ENCODE measurements at regions not wholly inside any gene's neighbourhood (a gene's known extent, or its start where the extent isn't known, plus 50 kb on each side); places are given as distances from the start of the nearest gene placed in this dataset.

DNA sequence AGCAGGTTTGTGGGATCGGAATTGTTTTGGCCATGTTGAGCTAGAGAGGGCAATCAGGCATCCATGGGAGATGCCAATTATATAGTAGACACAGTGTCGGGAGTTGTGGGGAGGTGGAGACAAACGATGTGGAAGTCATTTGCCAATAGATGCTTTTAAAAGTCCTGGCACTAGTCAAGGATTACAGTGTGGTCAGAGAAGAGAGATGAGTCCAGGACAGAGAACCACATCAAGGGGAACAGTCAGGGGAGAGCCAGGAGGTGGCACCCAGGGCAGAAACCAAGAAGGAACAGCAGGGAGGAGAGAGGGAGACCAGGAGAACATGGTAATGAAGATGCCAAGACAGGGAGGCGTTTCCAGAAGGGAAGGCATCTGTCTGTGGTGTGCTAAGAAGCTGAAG lies 81.2 kb downstream of the ARL4C start:
- Histone ChIP-seq H3K27me3 (no peaks in the 10 kb centered on the region), H4K20me1 (no peaks in the 10 kb centered on the region), H3K4me1 (peaks cover 19 to 34% (median 25%) of the 10 kb centered on the region in 10 experiments), H3K4me2 (peak overlapping the region in 8 of 11 experiments; percentile 37 to 65 (median 54); a peak in 10 of 22 replicates), H3K4me3 (no peak overlapping the region), H3K9ac (no peak overlapping the region), H3K36me3 (no peaks in the 10 kb centered on the region), H3K27ac (peak overlapping the region in 2 of 11 experiments; percentile 2 to 67; a peak in 1 of 22 replicates), H3K9me3 (replicated peaks in 1 of 11) (peaks cover 10 to 37% (median 23%) of the 10 kb centered on the region in 11 experiments)
- TF ChIP-seq Cebpa-rat (IDR thresholded peaks at IDR 0.05) = no peak

DNA sequence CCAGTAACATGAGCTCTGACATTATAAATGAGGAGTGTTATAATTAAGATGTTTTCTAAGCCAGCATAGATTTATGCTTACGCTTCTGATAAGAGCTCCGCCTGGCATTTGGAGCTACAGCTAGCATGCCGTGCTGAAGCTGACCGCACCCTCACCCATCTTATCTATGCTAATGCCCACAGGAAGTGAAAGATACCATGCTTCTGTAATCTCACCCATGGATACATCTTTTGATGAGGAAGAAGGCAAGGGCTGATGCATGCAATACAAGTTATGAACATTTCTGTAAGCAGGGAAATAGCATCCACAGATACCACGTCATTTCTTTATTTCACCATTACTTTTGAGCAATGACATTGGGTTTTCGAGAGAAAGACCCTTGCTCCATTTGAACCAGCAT lies 82.3 kb downstream of the ARL4C start:
- no peaks in the 10 kb centered on the region for H4K20me1 ChIP-seq
- peak overlapping the region; percentile 32 to 65 (median 53) for H3K4me2 ChIP-seq
- TF ChIP-seq Cebpa-rat (IDR thresholded peaks at IDR 0.05) = peak in 1 of 11 experiments; percentile 60; a peak in 1 of 22 replicates
- H3K27me3 ChIP-seq = no peaks in the 10 kb centered on the region
- peak overlapping the region in 3 of 11 experiments; percentile 39 to 67 (median 39); a peak in 6 of 22 replicates for H3K27ac ChIP-seq
- no peak overlapping the region for H3K4me3 ChIP-seq
- H3K9me3 ChIP-seq (replicated peaks in 1 of 11) = peaks cover 10 to 46% (median 23%) of the 10 kb centered on the region in 11 experiments
- no peaks in the 10 kb centered on the region for H3K36me3 ChIP-seq
- peaks cover 13 to 25% (median 17%) of the 10 kb centered on the region in 10 experiments for H3K4me1 ChIP-seq
- H3K9ac ChIP-seq = no peak overlapping the region

GRCh38 chr2:234412726-234413125 lies 84.2 kb downstream of the ARL4C start:
- no peaks in the 10 kb centered on the region for H4K20me1 ChIP-seq
- no peak overlapping the region for H3K9ac ChIP-seq
- TF ChIP-seq Cebpa-rat (IDR thresholded peaks at IDR 0.05) = no peak
- H3K27ac ChIP-seq = no peak overlapping the region
- peaks cover 13 to 25% (median 17%) of the 10 kb centered on the region in 10 experiments for H3K4me1 ChIP-seq
- no peaks in the 10 kb centered on the region for H3K27me3 ChIP-seq
- H3K9me3 ChIP-seq (replicated peaks in 1 of 11) = peaks cover 0 to 32% (median 8%) of the 10 kb centered on the region in 11 experiments; a peak in 17 of 22 replicates
- H3K4me2 ChIP-seq = no peak overlapping the region
- H3K36me3 ChIP-seq = no peaks in the 10 kb centered on the region
- no peak overlapping the region for H3K4me3 ChIP-seq

- no peak; a peak in 1 of 22 replicates for TF ChIP-seq Cebpa-rat (IDR thresholded peaks at IDR 0.05)
- no peaks in the 10 kb centered on the region for H3K36me3 ChIP-seq
- no peak overlapping the region for H3K4me3 ChIP-seq
- no peak overlapping the region for H3K27ac ChIP-seq
- no peaks in the 10 kb centered on the region for H3K27me3 ChIP-seq
- H3K4me1 ChIP-seq = peaks cover 13 to 25% (median 17%) of the 10 kb centered on the region in 10 experiments
- H4K20me1 ChIP-seq = no peaks in the 10 kb centered on the region
- H3K9me3 ChIP-seq (replicated peaks in 1 of 11) = peaks cover 0 to 26% (median 0%) of the 10 kb centered on the region in 11 experiments; a peak in 9 of 22 replicates
- H3K4me2 ChIP-seq = no peak overlapping the region; a peak in 1 of 22 replicates
- H3K9ac ChIP-seq = no peak overlapping the region
Measured at GRCh38 chr2:234411793-234412192, 85.1 kb downstream of the ARL4C start.

DNA sequence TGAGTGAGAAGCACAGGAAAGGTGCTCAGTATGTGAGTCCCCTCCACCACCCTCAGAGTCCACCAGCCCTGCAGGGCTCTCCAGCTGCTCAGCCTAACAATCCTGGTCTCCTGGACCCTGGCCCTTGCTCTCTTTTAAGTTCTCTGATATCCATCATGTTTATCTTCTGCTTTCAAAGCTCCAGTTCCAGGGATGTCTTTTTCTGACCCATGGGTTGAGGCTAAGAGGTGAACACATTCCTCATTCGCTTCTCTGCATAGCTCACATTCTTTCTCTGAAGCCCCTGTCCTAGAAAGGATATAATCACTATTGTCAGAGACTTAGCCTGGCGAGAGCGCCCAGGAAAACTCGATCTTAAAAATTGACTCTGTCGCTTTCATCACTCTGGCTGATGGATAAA lies 86.4 kb downstream of the ARL4C start:
- TF ChIP-seq Cebpa-rat (IDR thresholded peaks at IDR 0.05) = no peak
- Histone ChIP-seq H3K27ac (no peak overlapping the region), H4K20me1 (no peaks in the 10 kb centered on the region), H3K27me3 (no peaks in the 10 kb centered on the region), H3K4me2 (no peak overlapping the region), H3K9me3 (replicated peaks in 1 of 11) (peaks cover 0 to 26% (median 0%) of the 10 kb centered on the region in 11 experiments; a peak in 8 of 22 replicates), H3K36me3 (no peaks in the 10 kb centered on the region), H3K9ac (no peak overlapping the region), H3K4me1 (peaks cover 13 to 27% (median 16%) of the 10 kb centered on the region in 10 experiments), H3K4me3 (no peak overlapping the region)

GRCh38 chr2:234409590-234409989 lies 87.3 kb downstream of the ARL4C start:
- no peak overlapping the region for H3K27ac ChIP-seq
- no peaks in the 10 kb centered on the region for H3K36me3 ChIP-seq
- TF ChIP-seq Cebpa-rat (IDR thresholded peaks at IDR 0.05) = peak in 6 of 11 experiments; percentile 29 to 91 (median 68); a peak in 10 of 22 replicates
- no peak overlapping the region for H3K4me3 ChIP-seq
- peaks cover 4 to 27% (median 7%) of the 10 kb centered on the region in 10 experiments; a peak in 19 of 20 replicates for H3K4me1 ChIP-seq
- H3K4me2 ChIP-seq = no peak overlapping the region
- peaks cover 0 to 26% (median 0%) of the 10 kb centered on the region in 11 experiments; a peak in 8 of 22 replicates for H3K9me3 ChIP-seq (replicated peaks in 1 of 11)
- H3K9ac ChIP-seq = no peak overlapping the region
- H3K27me3 ChIP-seq = no peaks in the 10 kb centered on the region
- no peaks in the 10 kb centered on the region for H4K20me1 ChIP-seq

DNA sequence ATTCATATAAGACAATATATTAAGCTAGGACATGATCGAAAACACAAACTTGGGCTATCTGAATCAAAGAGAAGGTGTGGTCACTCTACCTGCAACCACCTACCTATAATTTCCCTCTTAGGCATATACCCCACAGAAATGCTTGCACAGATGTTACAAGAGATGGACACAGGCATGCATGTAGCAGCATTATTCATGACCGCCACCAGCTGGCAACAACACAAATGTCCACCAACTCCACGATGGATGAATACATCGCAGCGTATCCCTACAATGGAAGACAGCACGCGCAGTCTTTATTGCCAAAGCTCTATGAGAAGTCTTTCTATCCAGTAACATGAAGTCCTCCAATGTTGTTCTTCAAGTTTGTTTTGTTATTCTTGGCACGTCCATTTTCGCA lies 90.8 kb downstream of the ARL4C start:
- Histone ChIP-seq H3K4me1 (peaks cover 0 to 38% (median 0%) of the 10 kb centered on the region in 10 experiments; a peak in 7 of 20 replicates), H3K9me3 (replicated peaks in 1 of 11) (peaks cover 0 to 12% (median 0%) of the 10 kb centered on the region in 11 experiments; a peak in 6 of 22 replicates), H3K9ac (no peak overlapping the region), H3K36me3 (no peaks in the 10 kb centered on the region), H4K20me1 (no peaks in the 10 kb centered on the region), H3K4me2 (peak overlapping the region in 3 of 11 experiments; percentile 62 to 91 (median 76); a peak in 5 of 22 replicates), H3K27me3 (no peaks in the 10 kb centered on the region), H3K27ac (no peak overlapping the region; a peak in 1 of 22 replicates), H3K4me3 (no peak overlapping the region)
- no peak for TF ChIP-seq Cebpa-rat (IDR thresholded peaks at IDR 0.05)

DNA sequence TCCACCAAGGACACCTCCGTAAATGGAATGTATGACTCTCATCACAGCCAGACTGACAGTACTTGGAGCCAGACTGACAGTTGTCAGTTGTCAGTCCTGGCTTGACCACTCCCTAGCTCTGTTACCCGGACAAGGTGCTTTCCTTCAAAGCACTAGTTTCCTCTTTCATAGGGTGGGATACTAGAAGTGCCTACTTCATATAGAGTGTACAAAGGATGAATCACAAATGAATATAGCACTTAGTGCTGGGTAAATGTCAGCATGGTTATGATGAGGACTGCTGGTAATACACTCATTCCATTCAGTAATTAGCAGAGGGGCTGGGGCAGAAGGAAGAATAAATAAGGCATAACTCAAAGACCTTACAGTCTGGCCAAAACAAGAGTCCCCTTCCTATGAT lies 91.4 kb downstream of the ARL4C start:
- Histone ChIP-seq H3K4me3 (no peak overlapping the region), H3K9ac (peak overlapping the region in 2 of 11 experiments; percentile 19 to 27; a peak in 1 of 22 replicates), H3K4me1 (peaks cover 0 to 38% (median 0%) of the 10 kb centered on the region in 10 experiments; a peak in 7 of 20 replicates), H3K27me3 (no peaks in the 10 kb centered on the region), H3K27ac (peak overlapping the region in 3 of 11 experiments; percentile 17 to 69 (median 52); a peak in 4 of 22 replicates), H3K4me2 (peak overlapping the region in 5 of 11 experiments; percentile 12 to 91 (median 62); a peak in 6 of 22 replicates), H4K20me1 (no peaks in the 10 kb centered on the region), H3K36me3 (peaks cover 0 to 2% (median 0%) of the 10 kb centered on the region in 11 experiments; a peak in 1 of 22 replicates), H3K9me3 (replicated peaks in 1 of 11) (peaks cover 4 to 14% (median 6%) of the 10 kb centered on the region in 11 experiments; a peak in 19 of 22 replicates)
- TF ChIP-seq Cebpa-rat (IDR thresholded peaks at IDR 0.05) = no peak

- H3K36me3 ChIP-seq = peaks cover 0 to 3% (median 0%) of the 10 kb centered on the region in 11 experiments; a peak in 1 of 22 replicates
- H3K9me3 ChIP-seq (replicated peaks in 1 of 11) = peaks cover 7 to 14% (median 11%) of the 10 kb centered on the region in 11 experiments; a peak in 20 of 22 replicates
- peak overlapping the region in 2 of 11 experiments; percentile 19 to 27; a peak in 1 of 22 replicates for H3K9ac ChIP-seq
- no peaks in the 10 kb centered on the region for H3K27me3 ChIP-seq
- peaks cover 0 to 38% (median 2%) of the 10 kb centered on the region in 10 experiments; a peak in 12 of 20 replicates for H3K4me1 ChIP-seq
- H4K20me1 ChIP-seq = no peaks in the 10 kb centered on the region
- peak overlapping the region in 6 of 11 experiments; percentile 11 to 91 (median 41); a peak in 7 of 22 replicates for H3K4me2 ChIP-seq
- no peak for TF ChIP-seq Cebpa-rat (IDR thresholded peaks at IDR 0.05)
- H3K27ac ChIP-seq = peak overlapping the region in 3 of 11 experiments; percentile 17 to 69 (median 52); a peak in 4 of 22 replicates
- no peak overlapping the region for H3K4me3 ChIP-seq
Measured at GRCh38 chr2:234404957-234405356, 91.9 kb downstream of the ARL4C start.
